Right atrium auricular region (tissue), 2 donors: ENCODE measurements at regions not wholly inside any gene's neighbourhood (a gene's known extent, or its start where the extent isn't known, plus 50 kb on each side); places are given as distances from the start of the nearest gene placed in this dataset.

Experiments
- DNase-seq: peaks from one replicate; pipeline ENCODE4 v3.0.0-alpha.2; 2019; ENCODE audit warnings: low spot score
- H3K27ac ChIP-seq, 2 donors: fragments of 200-600 bp; sonication (generic); 1 replicate in 1 of 2; 2 replicates in 1 of 2; pipeline ENCODE4 v1.5.1; 2016 to 2019
- H3K27me3 ChIP-seq, 2 donors: fragments of 200-600 bp; sonication (generic); one replicate each; pipeline versions ENCODE4 v1.5.1 to v1.6.0; 2017 to 2019
- H3K36me3 ChIP-seq: fragments of 200-600 bp; sonication (generic); one replicate; pipeline ENCODE4 v1.5.1; 2016
- H3K4me1 ChIP-seq, 2 donors: fragments of 200-600 bp; sonication (generic); one replicate each; pipeline versions ENCODE4 v1.5.1 to v1.6.0; 2017 to 2019
- H3K4me3 ChIP-seq, 2 donors: fragments of 200-600 bp; sonication (generic); 1 replicate in 1 of 2; 2 replicates in 1 of 2; pipeline ENCODE4 v1.5.1; 2017 to 2019; ENCODE audit warnings: mild to moderate bottlenecking in 1 of 2, moderate library complexity in 1 of 2
- H3K9me3 ChIP-seq, 2 donors: fragments of 200-600 bp; sonication (generic); one replicate each; pipeline ENCODE4 v1.5.1; 2019
- CTCF ChIP-seq, 2 donors: fragments of 200-600 bp; sonication (generic); IDR thresholded peaks; one replicate each; pipeline ENCODE4 v1.5.1; 2019; ENCODE audit warnings: antibody characterized with exemption in 2 of 2

- H3K9me3 ChIP-seq, result no peaks in the 10 kb centered on the region
- no peak for DNase-seq
- no peak for TF ChIP-seq CTCF (IDR thresholded peaks at IDR 0.05)
- no peak overlapping the region for H3K27ac ChIP-seq
- H3K4me1 ChIP-seq, result no peaks in the 10 kb centered on the region
- H3K27me3 ChIP-seq, result no peaks in the 10 kb centered on the region
- no peaks in the 10 kb centered on the region for H3K36me3 ChIP-seq
- no peak overlapping the region for H3K4me3 ChIP-seq
These were observed 95.7 kb upstream of the MAOA start for GRCh38 chrX:43560247-43560946.

GRCh38 chrX:43562372-43562771, 93.7 kb upstream of the MAOA start:
- H3K9me3 ChIP-seq, result no peaks in the 10 kb centered on the region
- no peak for TF ChIP-seq CTCF (IDR thresholded peaks at IDR 0.05)
- DNase-seq, result no peak
- H3K36me3 ChIP-seq, result no peaks in the 10 kb centered on the region
- no peaks in the 10 kb centered on the region for H3K27me3 ChIP-seq
- no peak overlapping the region for H3K4me3 ChIP-seq
- no peak overlapping the region for H3K27ac ChIP-seq
- H3K4me1 ChIP-seq, result no peaks in the 10 kb centered on the region

GRCh38 chrX:43564953-43565352, 91.1 kb upstream of the MAOA start:
- no peak for DNase-seq
- no peak overlapping the region for H3K4me3 ChIP-seq
- no peaks in the 10 kb centered on the region for H3K27me3 ChIP-seq
- H3K36me3 ChIP-seq, result no peaks in the 10 kb centered on the region
- H3K27ac ChIP-seq, result no peak overlapping the region
- H3K4me1 ChIP-seq, result no peaks in the 10 kb centered on the region
- TF ChIP-seq CTCF (IDR thresholded peaks at IDR 0.05), result no peak
- H3K9me3 ChIP-seq, result no peaks in the 10 kb centered on the region

GRCh38 chrX:43566170-43566569, 89.9 kb upstream of the MAOA start:
- Histone ChIP-seq H3K27ac (no peak overlapping the region), H3K4me3 (no peak overlapping the region), H3K9me3 (no peaks in the 10 kb centered on the region), H3K27me3 (no peaks in the 10 kb centered on the region), H3K4me1 (no peaks in the 10 kb centered on the region), H3K36me3 (no peaks in the 10 kb centered on the region)
- DNase-seq, result no peak
- TF ChIP-seq CTCF (IDR thresholded peaks at IDR 0.05), result no peak

GRCh38 chrX:43573441-43574015, 82.6 kb upstream of the MAOA start:
- no peak for DNase-seq
- Histone ChIP-seq H3K9me3 (no peaks in the 10 kb centered on the region), H3K27ac (no peak overlapping the region), H3K4me1 (no peaks in the 10 kb centered on the region), H3K36me3 (no peaks in the 10 kb centered on the region), H3K4me3 (no peak overlapping the region), H3K27me3 (no peaks in the 10 kb centered on the region)
- no peak for TF ChIP-seq CTCF (IDR thresholded peaks at IDR 0.05)

- no peak for TF ChIP-seq CTCF (IDR thresholded peaks at IDR 0.05)
- no peak overlapping the region for H3K4me3 ChIP-seq
- H3K4me1 ChIP-seq, result no peaks in the 10 kb centered on the region
- no peak for DNase-seq
- no peaks in the 10 kb centered on the region for H3K36me3 ChIP-seq
- no peaks in the 10 kb centered on the region for H3K9me3 ChIP-seq
- no peak overlapping the region for H3K27ac ChIP-seq
- no peaks in the 10 kb centered on the region for H3K27me3 ChIP-seq
These were observed 75.5 kb upstream of the MAOA start for GRCh38 chrX:43580621-43581020.
